ENCODE measurements at regions not wholly inside any gene's neighbourhood (a gene's known extent, or its start where the extent isn't known, plus 50 kb on each side); places are given as distances from the start of the nearest gene placed in this dataset.

GRCh38 chr20:7493311-7493710 lies 446.9 kb downstream of the HAO1 start:
- no peak for DNase-seq (ENCODE audit: low read depth)
- no peak for TF ChIP-seq CTCF (IDR thresholded peaks at IDR 0.05; ENCODE audit: insufficient read depth, low read depth, low read length)
- H3K4me3 ChIP-seq (ENCODE audit: low read depth, low read length) = no peak overlapping the region

GRCh38 chr20:7496394-7496991 lies 443.8 kb downstream of the HAO1 start:
- no peak for TF ChIP-seq CTCF (IDR thresholded peaks at IDR 0.05; ENCODE audit: insufficient read depth, low read depth, low read length)
- H3K4me3 ChIP-seq (ENCODE audit: low read depth, low read length) = no peak overlapping the region
- peak; percentile 26 for DNase-seq (ENCODE audit: low read depth)

- peak; percentile 71 for DNase-seq (ENCODE audit: low read depth)
- no peak for TF ChIP-seq CTCF (IDR thresholded peaks at IDR 0.05; ENCODE audit: insufficient read depth, low read depth, low read length)
- H3K4me3 ChIP-seq (ENCODE audit: low read depth, low read length) = no peak overlapping the region
Measured at GRCh38 chr20:7497985-7498384, 442.3 kb downstream of the HAO1 start.

GRCh38 chr20:7499201-7499600 lies 441.1 kb downstream of the HAO1 start:
- no peak for DNase-seq (ENCODE audit: low read depth)
- TF ChIP-seq CTCF (IDR thresholded peaks at IDR 0.05; ENCODE audit: insufficient read depth, low read depth, low read length) = no peak
- H3K4me3 ChIP-seq (ENCODE audit: low read depth, low read length) = no peak overlapping the region

GRCh38 chr20:7500231-7500663 lies 440.0 kb downstream of the HAO1 start:
- no peak for DNase-seq (ENCODE audit: low read depth)
- H3K4me3 ChIP-seq (ENCODE audit: low read depth, low read length) = no peak overlapping the region
- TF ChIP-seq CTCF (IDR thresholded peaks at IDR 0.05; ENCODE audit: insufficient read depth, low read depth, low read length) = no peak

GRCh38 chr20:7503501-7503900 lies 436.8 kb downstream of the HAO1 start:
- no peak for DNase-seq (ENCODE audit: low read depth)
- no peak for TF ChIP-seq CTCF (IDR thresholded peaks at IDR 0.05; ENCODE audit: insufficient read depth, low read depth, low read length)
- no peak overlapping the region for H3K4me3 ChIP-seq (ENCODE audit: low read depth, low read length)
